Smooth muscle cell (in vitro differentiated cells): ENCODE measurements at regions not wholly inside any gene's neighbourhood (a gene's known extent, or its start where the extent isn't known, plus 50 kb on each side); places are given as distances from the start of the nearest gene placed in this dataset.

Source experiments
- DNase-seq: peaks from one replicate; lab custom pipeline; 2025; ENCODE audit not compliant: unreplicated experiment; lab: John Stamatoyannopoulos, UW
- H2AFZ ChIP-seq: fragments of 200-600 bp; sonication (generic); 2 replicates; pipeline ENCODE4 v1.6.0; 2016; ENCODE audit warnings: antibody characterized with exemption, low read depth, mild to moderate bottlenecking
- H3F3A ChIP-seq: fragments of 200-600 bp; sonication (generic); 2 replicates; pipeline ENCODE4 v1.6.0; 2017; ENCODE audit warnings: antibody characterized with exemption, low read depth
- H3K27ac ChIP-seq: fragments of 200-600 bp; sonication (generic); 2 replicates; pipeline ENCODE4 v1.5.1; 2016; ENCODE audit warnings: low read depth, mild to moderate bottlenecking
- H3K27me3 ChIP-seq: fragments of 200-600 bp; sonication (generic); 2 replicates; pipeline ENCODE4 v1.6.1; 2016; ENCODE audit warnings: low read depth, mild to moderate bottlenecking
- H3K36me3 ChIP-seq: fragments of 200-600 bp; sonication (generic); 2 replicates; pipeline ENCODE4 v1.5.1; 2016; ENCODE audit warnings: low read depth
- H3K4me1 ChIP-seq: fragments of 200-600 bp; sonication (generic); 2 replicates; pipeline ENCODE4 v1.5.1; 2016; ENCODE audit warnings: low read depth
- H3K4me2 ChIP-seq: fragments of 200-600 bp; sonication (generic); 2 replicates; pipeline ENCODE4 v1.6.0; 2016; ENCODE audit warnings: mild to moderate bottlenecking
- H3K4me3 ChIP-seq: fragments of 200-600 bp; sonication (generic); 2 replicates; pipeline ENCODE4 v1.5.1; 2016; ENCODE audit warnings: mild to moderate bottlenecking
- H3K79me2 ChIP-seq: fragments of 200-600 bp; sonication (generic); 2 replicates; pipeline ENCODE4 v1.6.0; 2016; ENCODE audit warnings: low read depth, mild to moderate bottlenecking
- H3K9ac ChIP-seq: fragments of 200-600 bp; sonication (generic); 2 replicates; pipeline ENCODE4 v1.6.0; 2016; ENCODE audit warnings: low read depth
- H3K9me3 ChIP-seq: fragments of 200-600 bp; sonication (generic); replicated peaks from 2 replicates; pipeline ENCODE4 v1.5.1; 2016; ENCODE audit warnings: low read depth
- H4K20me1 ChIP-seq: fragments of 200-600 bp; sonication (generic); 2 replicates; pipeline ENCODE4 v1.6.0; 2016; ENCODE audit warnings: low read depth
- WGBS: methylation state at CpG from one replicate; pipeline ENCODE4 v1.1.7; 2016; ENCODE audit warnings: low lambda C conversion rate; 5-methylcytosine and 5-hydroxymethylcytosine counted together
- TF ChIP-seq, protein P1 (sequence below): fragments of 200-600 bp; sonication (generic); IDR thresholded peaks from 2 replicates; pipeline ENCODE4 v1.5.1; 2017; ENCODE audit warnings: borderline replicate concordance, mild to moderate bottlenecking, antibody characterized with exemption; ENCODE audit not compliant: insufficient read depth, poor library complexity, severe bottlenecking

DNA sequence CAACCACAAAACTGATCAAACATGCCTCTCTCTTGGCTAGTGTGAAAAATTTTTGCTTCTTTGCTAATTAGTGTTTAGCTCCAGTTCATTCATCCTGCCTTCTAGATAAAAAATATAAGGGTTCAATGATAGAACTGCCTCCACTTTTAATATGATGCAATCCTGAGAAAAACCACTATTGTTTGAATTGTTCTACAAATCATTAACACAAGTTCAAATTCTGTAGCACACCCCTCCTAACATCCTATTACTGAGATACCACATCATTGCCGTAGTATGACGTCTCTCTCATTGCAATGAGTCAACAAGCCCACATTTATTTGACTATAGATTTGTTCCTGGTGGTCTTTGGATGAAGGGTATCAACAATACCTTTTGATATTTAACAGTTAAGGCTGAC lies 365.8 kb upstream of the OPRM1 start:
- Histone ChIP-seq H4K20me1 (no peaks in the 10 kb centered on the region), H3K4me1 (no peaks in the 10 kb centered on the region), H3K27ac (no peak overlapping the region), H3K4me3 (no peak overlapping the region), H3K9ac (no peak overlapping the region), H3K27me3 (no peaks in the 10 kb centered on the region), H2AFZ (no peak overlapping the region), H3F3A (no peaks in the 10 kb centered on the region), H3K9me3 (no peaks in the 10 kb centered on the region), H3K36me3 (no peaks in the 10 kb centered on the region), H3K79me2 (no peaks in the 10 kb centered on the region), H3K4me2 (no peak overlapping the region)
- 83% methylated on average over 2 of the region's 2 CpGs for WGBS
- TF ChIP-seq, protein P1, sequence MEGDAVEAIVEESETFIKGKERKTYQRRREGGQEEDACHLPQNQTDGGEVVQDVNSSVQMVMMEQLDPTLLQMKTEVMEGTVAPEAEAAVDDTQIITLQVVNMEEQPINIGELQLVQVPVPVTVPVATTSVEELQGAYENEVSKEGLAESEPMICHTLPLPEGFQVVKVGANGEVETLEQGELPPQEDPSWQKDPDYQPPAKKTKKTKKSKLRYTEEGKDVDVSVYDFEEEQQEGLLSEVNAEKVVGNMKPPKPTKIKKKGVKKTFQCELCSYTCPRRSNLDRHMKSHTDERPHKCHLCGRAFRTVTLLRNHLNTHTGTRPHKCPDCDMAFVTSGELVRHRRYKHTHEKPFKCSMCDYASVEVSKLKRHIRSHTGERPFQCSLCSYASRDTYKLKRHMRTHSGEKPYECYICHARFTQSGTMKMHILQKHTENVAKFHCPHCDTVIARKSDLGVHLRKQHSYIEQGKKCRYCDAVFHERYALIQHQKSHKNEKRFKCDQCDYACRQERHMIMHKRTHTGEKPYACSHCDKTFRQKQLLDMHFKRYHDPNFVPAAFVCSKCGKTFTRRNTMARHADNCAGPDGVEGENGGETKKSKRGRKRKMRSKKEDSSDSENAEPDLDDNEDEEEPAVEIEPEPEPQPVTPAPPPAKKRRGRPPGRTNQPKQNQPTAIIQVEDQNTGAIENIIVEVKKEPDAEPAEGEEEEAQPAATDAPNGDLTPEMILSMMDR, result no peak
- no peak for DNase-seq

DNA sequence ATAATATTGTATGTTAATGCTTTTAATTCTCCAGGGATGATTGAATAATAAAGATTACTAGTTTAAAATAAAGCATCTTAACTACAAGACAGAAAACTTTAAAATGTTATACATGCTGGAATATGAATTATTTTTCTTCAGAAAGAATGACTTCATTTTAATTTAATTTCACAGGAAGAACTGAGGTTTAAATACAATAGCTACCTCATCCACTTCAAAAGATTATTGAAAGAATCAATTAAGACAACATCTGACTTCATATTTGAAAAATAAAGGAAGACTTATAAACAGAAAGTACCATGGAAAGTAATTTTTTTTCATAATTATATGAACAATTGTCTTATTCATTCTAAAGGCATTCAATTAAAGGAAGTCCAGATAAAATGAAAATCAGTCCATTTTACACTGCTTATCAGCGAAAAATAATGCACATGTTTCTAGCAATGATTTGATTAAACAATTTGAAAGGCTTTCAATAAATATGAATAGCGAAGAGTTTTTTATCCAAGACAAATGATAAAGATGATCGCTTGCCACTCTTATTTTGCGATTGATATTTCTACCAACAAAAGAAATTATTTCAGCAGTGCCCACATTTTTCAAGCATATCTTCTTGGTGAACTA lies 368.5 kb upstream of the OPRM1 start:
- no peaks in the 10 kb centered on the region for H3K9me3 ChIP-seq
- no peaks in the 10 kb centered on the region for H3K36me3 ChIP-seq
- no peaks in the 10 kb centered on the region for H3K4me1 ChIP-seq
- H4K20me1 ChIP-seq, result no peaks in the 10 kb centered on the region
- no peak for DNase-seq
- H3K9ac ChIP-seq, result no peak overlapping the region
- no peaks in the 10 kb centered on the region for H3K79me2 ChIP-seq
- no peak overlapping the region for H2AFZ ChIP-seq
- no peak overlapping the region for H3K27ac ChIP-seq
- no peaks in the 10 kb centered on the region for H3F3A ChIP-seq
- no peaks in the 10 kb centered on the region for H3K27me3 ChIP-seq
- TF ChIP-seq, protein P1, result no peak
- 95% methylated on average over 4 of the region's 4 CpGs for WGBS
- H3K4me2 ChIP-seq, result no peak overlapping the region
- no peak overlapping the region for H3K4me3 ChIP-seq

DNA sequence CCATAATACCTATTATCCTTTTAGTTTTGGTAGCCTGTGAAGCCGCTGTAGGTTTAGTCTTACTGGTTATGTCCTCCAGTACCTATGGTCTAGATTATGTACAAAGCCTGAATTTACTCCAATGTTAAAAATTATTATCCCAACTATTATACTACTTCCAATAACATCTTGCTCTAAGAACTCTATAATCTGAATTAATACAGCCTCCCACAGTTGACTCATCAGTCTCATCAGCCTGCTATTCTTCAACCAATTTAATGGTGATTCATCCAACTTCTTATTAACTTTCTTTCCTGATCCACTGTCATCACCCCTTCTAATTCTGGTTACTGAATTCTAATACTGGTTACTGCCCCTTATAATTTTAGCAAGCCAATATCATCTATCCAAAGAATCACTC lies 370.3 kb upstream of the OPRM1 start:
- TF ChIP-seq, protein P1, result no peak
- Histone ChIP-seq H3K36me3 (no peaks in the 10 kb centered on the region), H3K9me3 (no peaks in the 10 kb centered on the region), H2AFZ (no peak overlapping the region), H3F3A (no peaks in the 10 kb centered on the region), H3K27ac (no peak overlapping the region), H3K9ac (no peak overlapping the region), H3K79me2 (no peaks in the 10 kb centered on the region), H3K27me3 (no peaks in the 10 kb centered on the region), H4K20me1 (no peaks in the 10 kb centered on the region), H3K4me3 (no peak overlapping the region), H3K4me2 (no peak overlapping the region), H3K4me1 (no peaks in the 10 kb centered on the region)
- DNase-seq, result no peak
- WGBS, result 97% methylated on average over 1 of the region's 1 CpG

DNA sequence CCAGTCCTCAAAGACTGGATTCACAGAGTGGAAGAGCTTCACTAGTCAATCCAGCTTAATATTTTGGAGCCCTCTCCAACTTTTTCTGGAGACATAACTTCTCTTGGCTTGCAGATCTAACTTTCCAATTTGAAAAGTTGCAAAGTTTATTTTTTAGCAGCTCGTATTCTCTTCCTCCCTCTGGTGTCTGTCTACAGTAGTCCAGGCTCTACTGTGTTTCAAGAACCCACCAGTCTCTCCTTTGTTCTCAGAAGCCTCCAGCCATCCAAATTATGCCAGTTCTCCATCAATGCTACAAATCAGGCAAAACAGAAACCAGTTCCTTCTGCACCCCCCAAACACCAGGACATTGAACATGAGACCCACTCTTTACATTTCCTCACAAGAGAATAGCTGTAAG lies 376.1 kb upstream of the OPRM1 start:
- H3K27me3 ChIP-seq, result no peaks in the 10 kb centered on the region
- TF ChIP-seq, protein P1, result no peak
- no peaks in the 10 kb centered on the region for H3K9me3 ChIP-seq
- no peak overlapping the region for H3K4me2 ChIP-seq
- H3K27ac ChIP-seq, result no peak overlapping the region
- H3K9ac ChIP-seq, result no peak overlapping the region
- no peaks in the 10 kb centered on the region for H3F3A ChIP-seq
- 94% methylated on average over 1 of the region's 1 CpG for WGBS
- DNase-seq, result no peak
- peak overlapping the region; percentile 26 for H2AFZ ChIP-seq
- no peaks in the 10 kb centered on the region for H3K79me2 ChIP-seq
- H3K4me1 ChIP-seq, result no peaks in the 10 kb centered on the region
- H4K20me1 ChIP-seq, result no peaks in the 10 kb centered on the region
- no peak overlapping the region for H3K4me3 ChIP-seq
- H3K36me3 ChIP-seq, result no peaks in the 10 kb centered on the region
